GM18909 (cell line): ENCODE measurements at regions not wholly inside any gene's neighbourhood (a gene's known extent, or its start where the extent isn't known, plus 50 kb on each side); places are given as distances from the start of the nearest gene placed in this dataset.
"Not testable (repeated sequence)": the region's sequence is repeated elsewhere in the genome, so short reads cannot be mapped to it uniquely, and the experiment has no call there.

Source experiments
- ATAC-seq: cut with Tn5 transposase; IDR thresholded peaks from one replicate; pipeline ENCODE4 v1.9.1; 2021; ENCODE audit warnings: mild to moderate bottlenecking; ENCODE audit not compliant: unreplicated experiment, poor library complexity

- no peak for ATAC-seq
Measured at GRCh38 chr6:86629123-86629522, 308.2 kb upstream of the HTR1E start.

GRCh38 chr6:86619428-86619827 is 317.9 kb upstream of the HTR1E start:
- ATAC-seq: no peak

GRCh38 chr6:86615299-86615698 is 322.0 kb upstream of the HTR1E start:
- ATAC-seq: no peak

DNA sequence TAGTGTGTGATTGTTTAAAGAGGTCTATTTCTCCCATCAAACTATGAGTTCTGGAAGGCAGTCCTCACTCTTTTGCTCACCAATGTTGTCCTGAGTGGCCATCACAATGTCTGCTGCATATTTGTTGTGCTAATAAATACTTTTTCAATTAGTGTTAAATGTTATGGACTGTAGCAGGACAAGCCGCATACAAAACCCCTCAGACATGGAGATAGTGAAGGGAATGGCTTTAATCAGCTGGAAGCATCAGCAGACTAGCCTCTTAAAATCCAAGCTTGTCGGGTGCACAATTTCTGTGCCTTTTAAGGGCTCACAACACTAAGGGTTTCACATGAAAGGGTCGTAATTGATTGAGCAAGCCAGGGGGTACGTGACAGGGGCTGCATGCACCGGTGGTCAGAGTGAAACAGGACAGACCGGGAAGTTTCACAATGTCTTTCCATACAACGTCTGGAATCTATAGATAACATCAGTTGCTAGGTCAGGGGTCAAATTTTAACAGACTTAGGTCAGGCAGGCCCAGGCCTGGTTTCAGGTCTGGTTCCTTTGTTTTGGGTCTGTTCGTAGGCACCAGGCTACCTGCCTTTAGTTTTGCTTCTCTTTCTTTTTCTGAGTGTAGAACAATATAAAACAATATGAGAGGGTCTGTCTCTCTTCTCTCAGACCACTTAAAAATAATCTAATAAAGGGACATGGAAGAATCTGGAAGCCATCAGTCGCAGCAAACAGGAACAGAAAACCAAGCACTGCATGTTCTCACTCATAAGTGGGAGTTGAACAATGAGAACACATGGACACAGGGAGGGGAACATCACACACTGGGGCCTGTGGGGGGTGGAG is 327.6 kb upstream of the HTR1E start:
- ATAC-seq: no peak

DNA sequence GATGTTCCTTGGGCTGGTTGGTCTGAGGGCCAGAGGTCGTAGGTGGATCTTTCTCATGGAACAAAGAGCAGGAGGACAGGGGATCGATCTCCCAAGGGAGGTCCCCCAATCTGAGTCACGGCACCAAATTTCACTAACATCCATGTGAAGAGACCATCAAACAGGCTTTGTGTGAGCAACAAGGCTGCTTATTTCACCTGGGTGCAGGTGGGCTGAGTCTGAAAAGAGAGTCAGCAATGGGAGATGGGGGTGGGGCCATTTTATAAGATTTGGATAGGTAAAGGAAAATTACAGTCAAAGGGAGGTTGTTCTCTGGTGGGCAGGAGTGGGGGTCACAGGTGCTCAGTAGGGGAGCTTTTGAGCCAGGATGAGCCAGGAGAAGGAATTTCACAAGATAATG is 334.0 kb upstream of the HTR1E start:
- ATAC-seq: not testable (repeated sequence)

DNA sequence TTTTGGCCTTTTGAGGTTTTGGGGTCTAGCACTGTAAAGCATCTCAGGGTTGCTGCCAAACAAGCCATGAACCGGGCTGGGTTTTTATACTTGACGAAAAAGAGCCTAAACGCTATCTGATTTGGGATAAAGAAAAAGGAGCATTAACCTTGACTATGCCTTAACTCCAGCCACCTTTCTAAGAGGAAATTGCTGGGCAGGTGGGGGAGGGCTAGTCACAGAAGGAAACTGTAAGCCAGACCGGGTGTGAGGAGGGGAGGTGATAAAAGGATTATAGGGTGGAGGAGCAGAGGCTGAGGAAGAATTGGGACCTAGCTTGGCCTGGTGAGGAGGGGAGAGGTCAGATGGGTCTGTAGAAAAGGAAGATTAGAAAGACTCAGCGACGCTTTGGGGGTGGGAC is 335.2 kb upstream of the HTR1E start:
- ATAC-seq: not testable (repeated sequence)

- ATAC-seq: not testable (repeated sequence)
Measured at GRCh38 chr6:86598969-86599368, 338.4 kb upstream of the HTR1E start.

- ATAC-seq: no peak
Measured at GRCh38 chr6:86595641-86596040, 341.7 kb upstream of the HTR1E start.

DNA sequence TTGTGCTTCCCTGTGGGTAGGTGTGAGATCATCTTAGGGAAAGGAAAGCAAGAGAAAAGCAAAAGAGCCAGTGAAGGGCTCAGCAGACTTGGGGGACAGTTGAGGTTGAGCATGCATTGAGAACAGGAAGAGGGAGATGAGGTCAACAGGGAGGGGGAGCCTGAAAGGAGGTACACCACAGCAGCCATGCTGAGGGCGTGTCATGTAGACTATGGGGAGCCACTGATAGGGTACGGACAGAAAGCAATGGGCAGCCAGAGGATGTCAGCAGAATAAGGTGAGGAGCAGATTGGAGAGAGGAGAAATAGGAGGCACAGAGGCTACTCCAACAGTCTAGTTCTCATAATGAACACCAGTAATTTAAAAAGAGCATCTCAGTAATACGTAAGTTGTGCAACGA is 351.1 kb upstream of the HTR1E start:
- no peak for ATAC-seq

- ATAC-seq: no peak
Measured at GRCh38 chr6:86581833-86582232, 355.5 kb upstream of the HTR1E start.

- no peak for ATAC-seq
Measured at GRCh38 chr6:86563197-86563596, 374.1 kb upstream of the HTR1E start.

GRCh38 chr6:86558318-86558717 is 379.0 kb upstream of the HTR1E start:
- ATAC-seq: no peak

DNA sequence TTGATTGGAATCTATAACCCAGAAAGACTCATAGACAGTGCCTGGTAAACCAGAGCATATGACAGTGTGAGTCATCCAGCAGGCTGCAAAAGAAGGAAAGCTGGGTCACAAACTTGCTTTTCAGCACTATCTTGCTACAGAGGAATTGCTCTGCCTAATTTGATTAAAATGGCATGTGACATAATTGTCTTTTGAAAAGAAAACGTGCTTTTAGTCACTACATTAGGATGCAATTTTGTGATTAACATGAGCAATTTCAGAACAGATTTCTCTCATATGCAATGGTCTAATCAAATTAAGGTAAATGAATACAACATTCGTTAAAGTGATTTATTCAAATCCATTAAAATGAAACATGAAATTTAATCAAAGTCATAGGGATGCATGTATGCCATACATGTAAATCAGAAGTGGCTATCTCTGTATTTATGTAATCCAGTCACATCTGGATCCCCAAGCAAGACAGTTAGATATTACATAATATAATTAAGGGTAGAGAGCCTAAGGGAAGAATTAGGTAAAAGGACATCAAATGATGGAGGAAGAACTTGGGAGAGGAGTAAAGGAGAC is 400.0 kb upstream of the HTR1E start:
- ATAC-seq: no peak

- ATAC-seq: no peak
Measured at GRCh38 chr6:86536121-86536520, 401.2 kb upstream of the HTR1E start.

- no peak for ATAC-seq
Measured at GRCh38 chr6:86535100-86535499, 402.2 kb upstream of the HTR1E start.

- no peak for ATAC-seq
Measured at GRCh38 chr6:86529635-86530034, 407.7 kb upstream of the HTR1E start.

DNA sequence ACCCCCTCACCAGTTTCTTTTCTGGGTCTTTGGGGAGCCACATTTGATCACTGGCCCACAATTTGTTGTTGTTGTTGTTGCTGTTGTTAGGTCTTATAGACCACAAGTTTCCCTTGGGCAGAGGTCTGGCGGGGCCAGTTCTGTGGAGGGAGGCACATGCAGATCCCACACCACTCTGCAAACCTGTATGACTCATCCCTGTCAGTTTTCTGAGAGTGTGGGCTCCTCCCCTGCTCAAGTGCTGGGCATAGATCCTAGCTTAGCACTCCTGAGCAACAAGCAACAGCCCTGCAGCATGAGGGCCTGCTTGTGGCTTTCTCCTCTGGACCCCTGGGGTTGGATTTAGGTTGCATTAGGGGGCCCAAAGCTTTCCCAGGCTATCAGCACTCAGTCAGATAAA is 411.1 kb upstream of the HTR1E start:
- ATAC-seq: no peak

- ATAC-seq: no peak
Measured at GRCh38 chr6:86516087-86516486, 421.2 kb upstream of the HTR1E start.

DNA sequence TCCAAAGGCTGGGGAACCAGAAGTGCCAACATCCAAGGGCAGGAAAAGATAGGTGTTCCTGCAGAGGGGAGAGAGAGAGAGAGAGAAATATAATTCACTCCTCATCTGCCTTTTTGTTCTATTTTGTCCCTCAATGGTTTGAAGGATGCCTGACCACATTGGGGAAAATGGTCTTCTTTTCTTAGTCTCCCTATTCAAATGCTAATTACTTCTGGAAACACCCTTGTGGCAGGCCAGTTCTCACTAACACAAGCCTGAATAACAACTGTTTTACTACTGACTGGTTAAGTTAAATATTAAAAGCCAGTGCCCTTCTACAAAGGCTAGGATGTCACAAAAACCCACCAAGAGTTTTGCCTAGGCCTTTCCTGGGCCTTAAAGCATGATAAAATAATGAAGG is 425.4 kb upstream of the HTR1E start:
- ATAC-seq: no peak

- no peak for ATAC-seq
Measured at GRCh38 chr6:86508230-86508629, 429.1 kb upstream of the HTR1E start.

DNA sequence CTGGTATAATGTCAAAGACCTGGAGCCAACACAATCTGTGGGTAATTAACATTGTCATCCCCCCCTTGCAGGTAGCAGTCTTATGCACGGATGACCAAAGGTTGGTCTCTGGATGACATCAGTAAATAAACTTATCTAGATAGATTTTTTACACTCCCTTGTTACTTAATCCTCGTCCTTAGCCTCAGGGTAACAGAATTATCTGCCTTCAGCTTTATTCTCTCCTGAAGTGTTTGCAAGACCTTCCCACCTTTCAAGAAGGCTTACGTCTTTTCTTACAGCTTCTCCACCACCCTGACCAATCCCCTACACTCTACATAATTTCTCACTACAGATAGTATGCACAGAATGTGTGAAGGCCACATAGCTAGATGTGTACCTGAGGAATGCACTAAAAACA is 434.8 kb upstream of the HTR1E start:
- ATAC-seq: no peak

GRCh38 chr6:86500035-86500434 is 437.3 kb upstream of the HTR1E start:
- no peak for ATAC-seq
